ENCODE measurements at regions not wholly inside any gene's neighbourhood (a gene's known extent, or its start where the extent isn't known, plus 50 kb on each side); places are given as distances from the start of the nearest gene placed in this dataset.

DNA sequence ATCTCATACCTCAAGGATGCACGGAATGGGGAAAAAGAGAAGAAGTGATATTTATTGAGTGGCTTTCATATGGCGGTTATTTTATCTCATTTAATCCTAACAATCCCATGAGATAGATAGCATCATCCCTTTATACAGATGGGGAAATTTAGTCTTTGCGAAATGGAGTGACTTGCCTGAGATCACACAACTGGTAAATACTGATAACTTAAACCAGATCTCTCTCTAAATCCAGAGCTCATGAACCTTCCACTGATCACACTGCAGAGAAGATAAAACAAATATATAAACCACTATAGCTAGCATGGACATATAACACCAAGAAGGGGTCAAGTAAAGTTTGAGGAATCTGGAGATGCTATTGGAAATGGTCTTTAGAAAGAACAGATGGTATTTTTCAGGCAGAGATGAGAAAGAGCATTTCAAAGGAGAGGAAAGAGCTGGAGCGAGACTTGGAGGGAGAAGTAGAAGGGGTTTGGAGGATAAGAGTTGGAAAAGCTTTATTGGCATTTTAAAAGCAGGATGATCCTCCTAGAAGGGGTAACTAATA is 139.8 kb upstream of the TNFAIP3 start:
- no peak for FAIRE-seq
- H3K4me2 ChIP-seq (ENCODE audit: control insufficient read depth, insufficient read depth), result no peak overlapping the region

More for the DNA sequence above, 139.8 kb upstream of the TNFAIP3 start:
- Histone ChIP-seq H3K9ac (ENCODE audit: control insufficient read depth, insufficient read depth, low read length) (no peak overlapping the region), H3K4me3 (no peak overlapping the region), H3K79me2 (ENCODE audit: control insufficient read depth, insufficient read depth, low read length) (no peaks in the 10 kb centered on the region), H3K36me3 (ENCODE audit: control insufficient read depth in 2 of 2, insufficient read depth in 2 of 2, low read length in 1 of 2) (no peaks in the 10 kb centered on the region), H3K9me3 (replicated peaks; ENCODE audit: control insufficient read depth, insufficient read depth, low read length) (no peaks in the 10 kb centered on the region; the same call in 2 of the 3 replicates), H3K27ac (ENCODE audit: control insufficient read depth, insufficient read depth) (no peak overlapping the region), H4K20me1 (ENCODE audit: control insufficient read depth, insufficient read depth) (no peaks in the 10 kb centered on the region), H2AFZ (ENCODE audit: control insufficient read depth, low read depth, low read length) (no peak overlapping the region), H3K4me1 (ENCODE audit: control insufficient read depth, insufficient read depth, low read length) (peaks cover 8% of the 10 kb centered on the region), H3K27me3 (replicated peaks in 1 of 2; ENCODE audit: control insufficient read depth in 2 of 2, insufficient read depth in 2 of 2, low read length in 1 of 2) (no peaks in the 10 kb centered on the region)
- 81% methylated on average over 4 of the region's 4 CpGs for WGBS (ENCODE audit: insufficient coverage, insufficient replicate concordance, low lambda C conversion rate, missing lambda C conversion rate)
- CTCF ChIA-PET, result interaction anchor here (1.0 kb wide), 1 partner anchor 19 kb away, joined by 4 read pairs; no protein-coding TSS in a partner anchor
- SMC1A ChIA-PET (ENCODE audit: uncharacterized antibody, unreplicated experiment), result interaction anchor here (0.8 to 2.4 kb wide), 4 partner anchors 11 to 31 kb away, joined by 3 to 11 read pairs (median 3); no protein-coding TSS in a partner anchor
- POLR2A ChIA-PET, result interaction anchor here (2.1 to 2.2 kb wide), 2 partner anchors 9 to 10 kb away, joined by 7 to 10 read pairs; no protein-coding TSS in a partner anchor
- DNase-seq (ENCODE audit: low read depth, low spot score) (no peak), ATAC-seq (no peak)
- intact Hi-C loops (cut with micrococcal nuclease; ENCODE audit: unreplicated experiment) (no loop called here), in situ Hi-C loops (cut with MboI) (no loop called here)
- BruUV-seq (replicated peaks), result no TSS peak
- TF ChIP-seq SMC3 (IDR thresholded peaks at IDR 0.05; ENCODE audit: borderline replicate concordance, low read length) (no peak), ETV6 (conservative IDR thresholded peaks at IDR 0.05 in 1 of 2, IDR thresholded peaks at IDR 0.05 in 1 of 2; ENCODE audit: borderline replicate concordance in 1 of 2, low read depth in 1 of 2) (no peak), MYB (IDR thresholded peaks at IDR 0.05; ENCODE audit: borderline replicate concordance, low read depth, low read length) (no peak), YBX1 (IDR thresholded peaks at IDR 0.05) (no peak), PML (IDR thresholded peaks at IDR 0.05; ENCODE audit: low read length) (no peak), RAD21 (IDR thresholded peaks at IDR 0.05; ENCODE audit: insufficient read depth, low read depth, low read length) (no peak), LARP7 (IDR thresholded peaks at IDR 0.05) (no peak)
- TF ChIP-seq, protein P1, sequence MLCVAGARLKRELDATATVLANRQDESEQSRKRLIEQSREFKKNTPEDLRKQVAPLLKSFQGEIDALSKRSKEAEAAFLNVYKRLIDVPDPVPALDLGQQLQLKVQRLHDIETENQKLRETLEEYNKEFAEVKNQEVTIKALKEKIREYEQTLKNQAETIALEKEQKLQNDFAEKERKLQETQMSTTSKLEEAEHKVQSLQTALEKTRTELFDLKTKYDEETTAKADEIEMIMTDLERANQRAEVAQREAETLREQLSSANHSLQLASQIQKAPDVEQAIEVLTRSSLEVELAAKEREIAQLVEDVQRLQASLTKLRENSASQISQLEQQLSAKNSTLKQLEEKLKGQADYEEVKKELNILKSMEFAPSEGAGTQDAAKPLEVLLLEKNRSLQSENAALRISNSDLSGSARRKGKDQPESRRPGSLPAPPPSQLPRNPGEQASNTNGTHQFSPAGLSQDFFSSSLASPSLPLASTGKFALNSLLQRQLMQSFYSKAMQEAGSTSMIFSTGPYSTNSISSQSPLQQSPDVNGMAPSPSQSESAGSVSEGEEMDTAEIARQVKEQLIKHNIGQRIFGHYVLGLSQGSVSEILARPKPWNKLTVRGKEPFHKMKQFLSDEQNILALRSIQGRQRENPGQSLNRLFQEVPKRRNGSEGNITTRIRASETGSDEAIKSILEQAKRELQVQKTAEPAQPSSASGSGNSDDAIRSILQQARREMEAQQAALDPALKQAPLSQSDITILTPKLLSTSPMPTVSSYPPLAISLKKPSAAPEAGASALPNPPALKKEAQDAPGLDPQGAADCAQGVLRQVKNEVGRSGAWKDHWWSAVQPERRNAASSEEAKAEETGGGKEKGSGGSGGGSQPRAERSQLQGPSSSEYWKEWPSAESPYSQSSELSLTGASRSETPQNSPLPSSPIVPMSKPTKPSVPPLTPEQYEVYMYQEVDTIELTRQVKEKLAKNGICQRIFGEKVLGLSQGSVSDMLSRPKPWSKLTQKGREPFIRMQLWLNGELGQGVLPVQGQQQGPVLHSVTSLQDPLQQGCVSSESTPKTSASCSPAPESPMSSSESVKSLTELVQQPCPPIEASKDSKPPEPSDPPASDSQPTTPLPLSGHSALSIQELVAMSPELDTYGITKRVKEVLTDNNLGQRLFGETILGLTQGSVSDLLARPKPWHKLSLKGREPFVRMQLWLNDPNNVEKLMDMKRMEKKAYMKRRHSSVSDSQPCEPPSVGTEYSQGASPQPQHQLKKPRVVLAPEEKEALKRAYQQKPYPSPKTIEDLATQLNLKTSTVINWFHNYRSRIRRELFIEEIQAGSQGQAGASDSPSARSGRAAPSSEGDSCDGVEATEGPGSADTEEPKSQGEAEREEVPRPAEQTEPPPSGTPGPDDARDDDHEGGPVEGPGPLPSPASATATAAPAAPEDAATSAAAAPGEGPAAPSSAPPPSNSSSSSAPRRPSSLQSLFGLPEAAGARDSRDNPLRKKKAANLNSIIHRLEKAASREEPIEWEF (IDR thresholded peaks at IDR 0.05; ENCODE audit: insufficient replicate concordance, low read depth, low read length), result no peak
- TF ChIP-seq, protein P2, sequence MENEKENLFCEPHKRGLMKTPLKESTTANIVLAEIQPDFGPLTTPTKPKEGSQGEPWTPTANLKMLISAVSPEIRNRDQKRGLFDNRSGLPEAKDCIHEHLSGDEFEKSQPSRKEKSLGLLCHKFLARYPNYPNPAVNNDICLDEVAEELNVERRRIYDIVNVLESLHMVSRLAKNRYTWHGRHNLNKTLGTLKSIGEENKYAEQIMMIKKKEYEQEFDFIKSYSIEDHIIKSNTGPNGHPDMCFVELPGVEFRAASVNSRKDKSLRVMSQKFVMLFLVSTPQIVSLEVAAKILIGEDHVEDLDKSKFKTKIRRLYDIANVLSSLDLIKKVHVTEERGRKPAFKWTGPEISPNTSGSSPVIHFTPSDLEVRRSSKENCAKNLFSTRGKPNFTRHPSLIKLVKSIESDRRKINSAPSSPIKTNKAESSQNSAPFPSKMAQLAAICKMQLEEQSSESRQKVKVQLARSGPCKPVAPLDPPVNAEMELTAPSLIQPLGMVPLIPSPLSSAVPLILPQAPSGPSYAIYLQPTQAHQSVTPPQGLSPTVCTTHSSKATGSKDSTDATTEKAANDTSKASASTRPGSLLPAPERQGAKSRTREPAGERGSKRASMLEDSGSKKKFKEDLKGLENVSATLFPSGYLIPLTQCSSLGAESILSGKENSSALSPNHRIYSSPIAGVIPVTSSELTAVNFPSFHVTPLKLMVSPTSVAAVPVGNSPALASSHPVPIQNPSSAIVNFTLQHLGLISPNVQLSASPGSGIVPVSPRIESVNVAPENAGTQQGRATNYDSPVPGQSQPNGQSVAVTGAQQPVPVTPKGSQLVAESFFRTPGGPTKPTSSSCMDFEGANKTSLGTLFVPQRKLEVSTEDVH (IDR thresholded peaks at IDR 0.05; ENCODE audit: low read depth, partially characterized antibody), result no peak
- RAD21 ChIA-PET (ENCODE audit: unreplicated experiment), result no interaction called here
